HEK293T (cell line): ENCODE measurements at regions not wholly inside any gene's neighbourhood (a gene's known extent, or its start where the extent isn't known, plus 50 kb on each side); places are given as distances from the start of the nearest gene placed in this dataset.

Source experiments
- FOXA1 ChIP-seq: fragments of 450-650 bp; IDR thresholded peaks from 2 replicates; pipeline ENCODE4 v1.6.1; 2016; ENCODE audit warnings: mild to moderate bottlenecking
- NFRKB ChIP-seq: fragments of 450-650 bp; IDR thresholded peaks from 2 replicates; pipeline ENCODE4 v1.6.1; 2016; ENCODE audit warnings: mild to moderate bottlenecking, moderate library complexity
- SP1 ChIP-seq: fragments of 450-650 bp; IDR thresholded peaks from 2 replicates; pipeline ENCODE4 v1.6.1; 2017
- SUZ12 ChIP-seq: fragments of 450-650 bp; IDR thresholded peaks from 2 replicates; pipeline ENCODE4 v1.6.1; 2016; ENCODE audit warnings: mild to moderate bottlenecking

GRCh38 chr9:80410106-80410505 lies 838.3 kb downstream of the TLE4 start:
- TF ChIP-seq SUZ12: no peak
- no peak for TF ChIP-seq SP1
- TF ChIP-seq NFRKB: no peak
- no peak for TF ChIP-seq FOXA1
